GM12875 (cell line): ENCODE measurements at regions not wholly inside any gene's neighbourhood (a gene's known extent, or its start where the extent isn't known, plus 50 kb on each side); places are given as distances from the start of the nearest gene placed in this dataset.

Source experiments
- H3K4me3 ChIP-seq: one replicate; pipeline ENCODE4 v1.5.1; 2011; ENCODE audit warnings: low read depth, low read length, control low read depth
- CTCF ChIP-seq: IDR thresholded peaks from 2 replicates; pipeline ENCODE4 v1.5.1; 2011; ENCODE audit warnings: low read depth, mild to moderate bottlenecking, control low read depth, inconsistent platforms, low read length, moderate library complexity, borderline replicate concordance; ENCODE audit not compliant: insufficient read depth

- no peak overlapping the region for H3K4me3 ChIP-seq
- no peak for TF ChIP-seq CTCF
These were observed 241.3 kb downstream of the KCTD12 start for GRCh38 chr13:76644906-76645305.

GRCh38 chr13:76643596-76643995, 242.6 kb downstream of the KCTD12 start:
- TF ChIP-seq CTCF = no peak

GRCh38 chr13:76641056-76641455, 245.1 kb downstream of the KCTD12 start:
- TF ChIP-seq CTCF = no peak
- H3K4me3 ChIP-seq = no peak overlapping the region

More at GRCh38 chr13:76643596-76643995, 242.6 kb downstream of the KCTD12 start:
- no peak overlapping the region for H3K4me3 ChIP-seq

- TF ChIP-seq CTCF = no peak
- H3K4me3 ChIP-seq = no peak overlapping the region
These were observed 247.3 kb downstream of the KCTD12 start for GRCh38 chr13:76638882-76639281.

GRCh38 chr13:76638181-76638580, 248.0 kb downstream of the KCTD12 start:
- TF ChIP-seq CTCF = no peak
- H3K4me3 ChIP-seq = no peak overlapping the region

GRCh38 chr13:76637641-76638141, 248.5 kb downstream of the KCTD12 start:
- no peak for TF ChIP-seq CTCF
- H3K4me3 ChIP-seq = no peak overlapping the region

- no peak for TF ChIP-seq CTCF
These were observed 249.4 kb downstream of the KCTD12 start for GRCh38 chr13:76636829-76637228.

More at GRCh38 chr13:76636829-76637228, 249.4 kb downstream of the KCTD12 start:
- no peak overlapping the region for H3K4me3 ChIP-seq
